Stomach (tissue), 8 donors: ENCODE measurements at regions not wholly inside any gene's neighbourhood (a gene's known extent, or its start where the extent isn't known, plus 50 kb on each side); places are given as distances from the start of the nearest gene placed in this dataset.

ENCODE experiments used
- DNase-seq, 2 donors: peaks; one replicate each; pipeline versions ENCODE4 v3.0.0 to v3.0.0-alpha.2; 2013 to 2019
- H3K27ac ChIP-seq, 5 donors: fragments of 200-600 bp in 4 of 5; sonication (generic) in 4 of 5; one replicate each; pipeline ENCODE4 v1.5.1; 2013 to 2019; ENCODE audit warnings: mild to moderate bottlenecking in 1 of 5, moderate library complexity in 1 of 5
- H3K27me3 ChIP-seq, 3 donors: fragments of 200-600 bp; sonication (generic); one replicate each; pipeline ENCODE4 v1.5.1; 2017 to 2019; ENCODE audit warnings: mixed run types in 1 of 3
- H3K36me3 ChIP-seq, 4 donors: fragments of 200-600 bp; sonication (generic); 1 replicate in 3 of 4; 2 replicates in 1 of 4; pipeline ENCODE4 v1.5.1; 2016 to 2019
- H3K4me1 ChIP-seq, 4 donors: fragments of 200-600 bp; sonication (generic); one replicate each; pipeline ENCODE4 v1.5.1; 2016 to 2019
- H3K4me3 ChIP-seq, 4 donors: fragments of 200-600 bp; sonication (generic) in 3 of 4; one replicate each; pipeline ENCODE4 v1.5.1; 2016 to 2019; ENCODE audit warnings: mild to moderate bottlenecking in 1 of 4
- H3K9me3 ChIP-seq, 4 donors: fragments of 200-600 bp; sonication (generic); one replicate each; pipeline ENCODE4 v1.5.1; 2016 to 2019
- EP300 ChIP-seq: sonication (generic); formaldehyde crosslinking; IDR thresholded peaks from one replicate; pipeline ENCODE4 v1.6.1; 2017; ENCODE audit warnings: antibody characterized with exemption
- POLR2A ChIP-seq, 4 donors: fragments of 450-650 bp; IDR thresholded peaks; one replicate each; pipeline ENCODE4 v1.6.1; 2016; ENCODE audit warnings: antibody characterized with exemption in 4 of 4, control low read depth in 2 of 4, mild to moderate bottlenecking in 1 of 4, moderate library complexity in 1 of 4
- POLR2AphosphoS5 ChIP-seq, 3 donors: sonication (generic); formaldehyde crosslinking; IDR thresholded peaks; one replicate each; pipeline ENCODE4 v1.6.1; 2016; ENCODE audit warnings: antibody characterized with exemption in 3 of 3
- WGBS, 5 donors: extraction: QIAGEN DNeasy Blood & Tissue Kit in 3 of 5; methylation state at CpG; one replicate each; pipeline versions ENCODE4 v1.1.5 to v1.1.7; 2013 to 2018; 5-methylcytosine and 5-hydroxymethylcytosine counted together
- intact Hi-C: fragments of 100-400 bp; cut with DNase I; formaldehyde crosslinking; loops from one replicate; pipeline ENCODE4 v1.15.1; 2023; ENCODE audit warnings: low total_unique reads
- TF ChIP-seq, protein P1 (sequence below), 7 experiments: fragments of 450-650 bp in 4 of 7; fragments of 200-600 bp in 3 of 7; sonication (generic) in 3 of 7; IDR thresholded peaks; one replicate each; pipeline ENCODE4 v1.5.1; 2016 to 2019; ENCODE audit warnings: antibody characterized with exemption in 7 of 7, control low read depth in 2 of 7, mild to moderate bottlenecking in 1 of 7
- donor health status: healthy with polysubstance abuse.
- donor health status: Bipolar disorder and iron deficiency.
- donor health status: healthy.

DNA sequence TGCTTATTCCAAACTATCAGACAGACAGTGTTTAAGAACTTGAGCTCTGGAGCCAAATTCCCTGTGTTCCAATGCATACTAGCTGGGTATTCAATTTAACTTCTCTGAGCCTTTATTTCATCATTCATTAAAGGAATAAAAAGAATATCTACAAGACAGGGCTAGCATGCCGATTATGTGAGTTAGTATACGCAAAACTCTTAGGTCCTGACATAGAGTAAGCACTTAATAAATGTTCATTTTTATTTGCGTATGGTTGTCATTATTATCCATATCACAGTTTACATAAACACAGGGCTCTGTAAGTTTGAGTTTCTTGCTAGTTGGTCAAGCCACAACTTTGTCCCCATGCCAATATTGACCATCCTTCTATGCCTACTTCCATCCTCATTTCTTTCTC, 161.5 kb downstream of the NUAK1 start:
- Histone ChIP-seq H3K27ac (no peak overlapping the region), H3K27me3 (no peaks in the 10 kb centered on the region), H3K9me3 (no peaks in the 10 kb centered on the region), H3K4me1 (no peaks in the 10 kb centered on the region), H3K4me3 (no peak overlapping the region), H3K36me3 (no peaks in the 10 kb centered on the region)
- intact Hi-C loops: no loop called here
- TF ChIP-seq EP300 (no peak), POLR2AphosphoS5 (IDR thresholded peaks at IDR 0.05) (no peak)
- TF ChIP-seq, protein P1, sequence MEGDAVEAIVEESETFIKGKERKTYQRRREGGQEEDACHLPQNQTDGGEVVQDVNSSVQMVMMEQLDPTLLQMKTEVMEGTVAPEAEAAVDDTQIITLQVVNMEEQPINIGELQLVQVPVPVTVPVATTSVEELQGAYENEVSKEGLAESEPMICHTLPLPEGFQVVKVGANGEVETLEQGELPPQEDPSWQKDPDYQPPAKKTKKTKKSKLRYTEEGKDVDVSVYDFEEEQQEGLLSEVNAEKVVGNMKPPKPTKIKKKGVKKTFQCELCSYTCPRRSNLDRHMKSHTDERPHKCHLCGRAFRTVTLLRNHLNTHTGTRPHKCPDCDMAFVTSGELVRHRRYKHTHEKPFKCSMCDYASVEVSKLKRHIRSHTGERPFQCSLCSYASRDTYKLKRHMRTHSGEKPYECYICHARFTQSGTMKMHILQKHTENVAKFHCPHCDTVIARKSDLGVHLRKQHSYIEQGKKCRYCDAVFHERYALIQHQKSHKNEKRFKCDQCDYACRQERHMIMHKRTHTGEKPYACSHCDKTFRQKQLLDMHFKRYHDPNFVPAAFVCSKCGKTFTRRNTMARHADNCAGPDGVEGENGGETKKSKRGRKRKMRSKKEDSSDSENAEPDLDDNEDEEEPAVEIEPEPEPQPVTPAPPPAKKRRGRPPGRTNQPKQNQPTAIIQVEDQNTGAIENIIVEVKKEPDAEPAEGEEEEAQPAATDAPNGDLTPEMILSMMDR (IDR thresholded peaks at IDR 0.05): no peak
- 54 to 86% (median 69%) methylated on average over 3 of the region's 3 CpGs for WGBS, 5 donors
- no peak for DNase-seq

DNA sequence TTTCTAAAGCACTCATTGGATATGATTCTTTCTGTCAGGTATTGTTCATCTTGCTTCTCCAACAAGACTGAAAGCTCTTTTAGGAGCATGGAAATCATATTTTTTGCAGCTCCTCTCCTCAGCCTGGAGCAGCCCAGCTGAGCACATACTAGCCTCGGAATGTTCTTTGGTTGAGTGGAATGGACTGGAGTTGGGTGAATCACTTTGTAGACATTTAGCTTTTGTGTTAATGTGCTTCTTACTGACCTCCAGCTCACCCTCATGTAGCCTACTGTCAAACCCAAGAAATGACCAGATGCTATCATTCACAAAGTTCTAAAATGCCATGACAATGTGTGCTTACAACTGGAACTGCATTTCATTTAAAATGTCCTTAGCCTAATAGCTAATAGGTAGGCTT, 161.1 kb downstream of the NUAK1 start:
- intact Hi-C loops: no loop called here
- Histone ChIP-seq H3K36me3 (no peaks in the 10 kb centered on the region), H3K27ac (no peak overlapping the region), H3K4me1 (no peaks in the 10 kb centered on the region), H3K9me3 (no peaks in the 10 kb centered on the region), H3K4me3 (no peak overlapping the region), H3K27me3 (no peaks in the 10 kb centered on the region)
- no peak for DNase-seq
- WGBS, 5 donors: 77 to 85% (median 78%) methylated on average over 1 of the region's 1 CpG
- TF ChIP-seq, protein P1 (IDR thresholded peaks at IDR 0.05): no peak
- peak in 1 of 3 donors; percentile 21 for TF ChIP-seq POLR2AphosphoS5 (IDR thresholded peaks at IDR 0.05)

DNA sequence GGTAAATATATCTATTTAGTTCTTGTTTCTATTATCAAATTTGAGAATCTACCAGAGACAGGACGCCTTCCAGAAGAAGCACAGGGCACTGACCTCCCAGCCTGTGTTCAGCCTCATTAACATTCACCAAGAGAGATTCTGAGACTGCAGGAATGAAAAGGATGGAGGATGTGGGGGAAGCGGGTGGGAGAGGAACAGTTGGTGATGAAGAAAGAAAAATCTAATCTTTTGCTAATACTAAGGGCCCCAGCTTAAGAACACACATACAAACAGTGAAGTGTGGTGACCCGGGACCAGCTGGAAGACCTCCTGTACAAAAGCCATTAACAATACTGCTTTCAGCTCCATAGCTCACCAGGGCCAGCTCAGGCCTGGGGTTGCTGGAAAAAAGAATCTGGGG, 160.5 kb downstream of the NUAK1 start:
- TF ChIP-seq, protein P1 (IDR thresholded peaks at IDR 0.05): no peak
- TF ChIP-seq EP300 (no peak), POLR2AphosphoS5 (IDR thresholded peaks at IDR 0.05) (no peak)
- WGBS, 5 donors: 56 to 74% (median 67%) methylated on average over 3 of the region's 3 CpGs
- intact Hi-C loops: no loop called here

DNA sequence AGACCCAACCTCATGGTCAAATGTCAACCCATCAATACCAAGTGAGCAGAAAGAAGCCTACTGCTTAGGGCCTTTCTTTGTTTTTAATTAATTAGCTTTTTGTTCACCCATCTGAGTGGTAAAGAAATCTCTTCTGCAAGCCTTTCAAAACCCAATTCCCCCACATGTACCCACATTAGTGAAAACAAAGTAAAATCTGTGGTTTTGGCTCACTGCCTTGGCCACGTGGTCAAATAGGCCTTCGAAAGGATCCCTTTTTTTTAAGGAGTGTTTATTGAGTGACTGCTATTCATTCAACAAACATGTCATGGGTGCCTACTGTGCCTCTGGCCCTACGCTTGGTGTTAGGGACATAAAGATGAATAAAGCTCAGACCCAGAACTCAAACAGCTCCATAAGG, 160.1 kb downstream of the NUAK1 start:
- Histone ChIP-seq H3K27ac (no peak overlapping the region), H3K27me3 (no peaks in the 10 kb centered on the region), H3K36me3 (no peaks in the 10 kb centered on the region), H3K9me3 (no peaks in the 10 kb centered on the region), H3K4me1 (no peaks in the 10 kb centered on the region), H3K4me3 (no peak overlapping the region)
- no peak for DNase-seq
- intact Hi-C loops: no loop called here
- TF ChIP-seq, protein P1 (IDR thresholded peaks at IDR 0.05): no peak
- TF ChIP-seq POLR2AphosphoS5 (IDR thresholded peaks at IDR 0.05) (no peak), POLR2A (IDR thresholded peaks at IDR 0.05) (no peak), EP300 (no peak)
- 43 to 50% (median 47%) methylated on average over 3 of the region's 3 CpGs for WGBS, 5 donors

More for the DNA sequence above, 160.5 kb downstream of the NUAK1 start:
- Histone ChIP-seq H3K4me1 (no peaks in the 10 kb centered on the region), H3K9me3 (no peaks in the 10 kb centered on the region), H3K27ac (no peak overlapping the region), H3K27me3 (no peaks in the 10 kb centered on the region), H3K36me3 (no peaks in the 10 kb centered on the region), H3K4me3 (no peak overlapping the region)
- no peak for DNase-seq

DNA sequence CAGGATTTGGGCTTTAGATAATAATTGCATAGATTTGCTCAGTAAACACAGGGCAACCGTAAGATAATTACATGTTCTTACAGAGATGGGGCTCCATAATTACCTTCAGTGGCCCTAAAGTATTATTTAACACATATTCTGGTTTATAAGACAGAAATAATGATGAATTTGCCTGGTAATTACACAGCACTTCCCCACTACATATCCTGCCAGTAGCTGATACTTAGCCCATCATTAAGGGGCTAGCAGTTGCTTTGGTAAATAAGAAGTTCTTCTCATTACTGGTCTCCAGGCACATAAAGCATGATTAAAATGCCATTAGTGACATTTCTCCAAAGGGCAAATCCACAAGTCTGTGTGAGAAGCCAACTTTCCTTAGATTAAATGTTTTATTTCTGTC, 158.7 kb downstream of the NUAK1 start:
- no peak for DNase-seq
- no peak overlapping the region for H3K4me3 ChIP-seq
- H3K4me1 ChIP-seq: no peaks in the 10 kb centered on the region
- H3K9me3 ChIP-seq: no peaks in the 10 kb centered on the region
- no peaks in the 10 kb centered on the region for H3K36me3 ChIP-seq
- intact Hi-C loops: no loop called here
- TF ChIP-seq POLR2A (IDR thresholded peaks at IDR 0.05) (no peak), POLR2AphosphoS5 (IDR thresholded peaks at IDR 0.05) (no peak), EP300 (no peak)
- TF ChIP-seq, protein P1 (IDR thresholded peaks at IDR 0.05): no peak
- H3K27me3 ChIP-seq: no peaks in the 10 kb centered on the region
- WGBS, 5 donors: 53 to 72% (median 62%) methylated on average over 1 of the region's 1 CpG
- no peak overlapping the region for H3K27ac ChIP-seq
